ENCODE measurements at regions not wholly inside any gene's neighbourhood (a gene's known extent, or its start where the extent isn't known, plus 50 kb on each side); places are given as distances from the start of the nearest gene placed in this dataset.
"Not testable (repeated sequence)": the region's sequence is repeated elsewhere in the genome, so short reads cannot be mapped to it uniquely, and the experiment has no call there.

DNA sequence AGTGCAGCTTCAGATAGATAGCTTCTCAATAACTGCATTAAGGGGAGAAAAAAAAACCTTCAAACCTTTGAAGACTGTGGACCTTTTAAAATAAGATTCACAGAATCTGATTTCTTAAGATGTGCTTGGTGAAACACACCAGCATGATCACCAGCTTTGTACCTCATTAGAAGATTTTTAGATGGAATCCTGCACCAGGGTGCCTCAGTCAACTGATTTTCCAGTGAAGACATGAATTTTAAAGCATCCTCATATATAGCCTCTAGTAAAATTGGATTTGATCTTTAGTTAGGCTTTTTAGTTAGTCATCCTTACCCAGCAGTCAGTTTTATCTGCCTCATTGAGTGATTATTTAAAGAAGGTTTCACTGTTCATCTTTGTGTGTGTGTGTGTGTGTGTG, 208.6 kb upstream of the DEPDC1 start:
- no peak overlapping the region for H3K4me3 ChIP-seq (ENCODE audit: low read length)
- TF ChIP-seq, protein P1, sequence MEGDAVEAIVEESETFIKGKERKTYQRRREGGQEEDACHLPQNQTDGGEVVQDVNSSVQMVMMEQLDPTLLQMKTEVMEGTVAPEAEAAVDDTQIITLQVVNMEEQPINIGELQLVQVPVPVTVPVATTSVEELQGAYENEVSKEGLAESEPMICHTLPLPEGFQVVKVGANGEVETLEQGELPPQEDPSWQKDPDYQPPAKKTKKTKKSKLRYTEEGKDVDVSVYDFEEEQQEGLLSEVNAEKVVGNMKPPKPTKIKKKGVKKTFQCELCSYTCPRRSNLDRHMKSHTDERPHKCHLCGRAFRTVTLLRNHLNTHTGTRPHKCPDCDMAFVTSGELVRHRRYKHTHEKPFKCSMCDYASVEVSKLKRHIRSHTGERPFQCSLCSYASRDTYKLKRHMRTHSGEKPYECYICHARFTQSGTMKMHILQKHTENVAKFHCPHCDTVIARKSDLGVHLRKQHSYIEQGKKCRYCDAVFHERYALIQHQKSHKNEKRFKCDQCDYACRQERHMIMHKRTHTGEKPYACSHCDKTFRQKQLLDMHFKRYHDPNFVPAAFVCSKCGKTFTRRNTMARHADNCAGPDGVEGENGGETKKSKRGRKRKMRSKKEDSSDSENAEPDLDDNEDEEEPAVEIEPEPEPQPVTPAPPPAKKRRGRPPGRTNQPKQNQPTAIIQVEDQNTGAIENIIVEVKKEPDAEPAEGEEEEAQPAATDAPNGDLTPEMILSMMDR (conservative IDR thresholded peaks at IDR 0.05; ENCODE audit: low read depth, low read length), result no peak
- no peak for DNase-seq (ENCODE audit: low read depth)

DNA sequence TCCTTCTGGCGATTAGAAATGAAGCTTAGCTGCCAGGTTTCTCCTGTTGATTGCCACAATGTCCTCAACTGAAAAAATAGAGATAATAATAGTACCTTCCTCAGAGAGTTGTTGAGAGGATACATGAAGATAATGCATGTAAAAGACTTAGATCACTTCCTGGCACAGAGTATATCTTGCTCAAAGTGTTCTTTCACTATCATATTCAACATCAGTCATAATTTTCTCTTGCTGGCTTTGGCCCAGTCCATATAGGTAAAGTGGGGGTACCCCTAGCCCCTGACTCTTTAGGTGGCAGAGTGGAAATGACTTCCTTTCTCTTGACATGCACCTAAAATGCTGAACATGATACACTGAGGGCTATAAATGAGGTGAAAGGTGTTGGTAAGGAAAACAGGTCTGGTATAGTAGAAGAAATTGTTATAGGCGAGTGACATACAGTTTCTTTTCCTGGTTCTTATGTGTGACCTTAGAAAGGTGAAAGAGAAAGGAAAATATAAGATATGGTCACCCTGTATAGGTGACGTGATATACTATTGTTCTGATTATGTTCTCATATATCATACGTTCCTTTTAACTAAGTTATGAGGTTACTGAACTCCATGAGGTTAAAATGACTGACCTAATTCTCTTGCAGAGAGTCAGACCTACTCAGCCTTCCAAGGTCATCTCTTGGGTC, 209.9 kb upstream of the DEPDC1 start:
- H3K4me3 ChIP-seq (ENCODE audit: low read length), result no peak overlapping the region
- DNase-seq (ENCODE audit: low read depth), result no peak
- TF ChIP-seq, protein P1 (conservative IDR thresholded peaks at IDR 0.05; ENCODE audit: low read depth, low read length), result no peak

DNA sequence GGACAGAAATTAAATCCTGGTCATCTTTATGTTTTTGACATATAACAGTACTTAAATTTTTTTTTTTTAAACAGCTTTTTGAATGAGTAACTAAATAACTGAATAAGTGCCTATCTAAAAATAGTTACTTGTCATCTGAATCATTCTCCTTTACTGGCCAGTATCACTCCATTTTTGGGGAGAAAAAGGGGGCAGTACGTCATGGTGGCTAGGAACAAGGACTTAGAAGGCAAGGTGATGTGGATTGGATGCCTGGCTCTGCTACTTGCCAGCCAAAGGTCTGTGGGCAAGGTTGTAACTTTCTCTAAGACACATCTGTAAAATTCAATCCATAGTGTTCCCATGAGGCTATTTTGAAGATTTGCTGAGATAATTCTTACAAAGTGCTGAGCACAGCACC, 220.4 kb upstream of the DEPDC1 start:
- TF ChIP-seq, protein P1 (conservative IDR thresholded peaks at IDR 0.05; ENCODE audit: low read depth, low read length), result no peak
- H3K4me3 ChIP-seq (ENCODE audit: low read length), result no peak overlapping the region
- DNase-seq (ENCODE audit: low read depth), result no peak

DNA sequence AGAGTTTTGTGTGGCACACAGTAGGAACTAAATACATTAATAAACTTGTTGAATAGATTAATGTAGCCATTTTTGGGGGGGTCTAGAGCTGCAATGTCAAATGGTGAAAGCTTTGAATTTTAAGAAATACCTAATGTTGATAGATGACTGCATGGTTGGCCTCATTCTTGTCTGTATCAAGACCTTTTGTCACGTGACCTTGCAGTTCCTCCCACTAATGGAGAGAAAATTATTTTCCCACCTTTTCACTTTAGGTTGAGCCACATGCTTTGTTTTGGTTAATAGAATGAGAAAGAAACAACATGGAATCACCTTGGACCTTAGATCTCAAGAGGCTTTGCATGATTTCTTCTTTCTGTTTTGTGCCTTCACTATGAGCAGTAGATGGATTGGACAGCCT, 223.6 kb upstream of the DEPDC1 start:
- no peak overlapping the region for H3K4me3 ChIP-seq (ENCODE audit: low read length)
- TF ChIP-seq, protein P1 (conservative IDR thresholded peaks at IDR 0.05; ENCODE audit: low read depth, low read length), result no peak
- DNase-seq (ENCODE audit: low read depth), result no peak

DNA sequence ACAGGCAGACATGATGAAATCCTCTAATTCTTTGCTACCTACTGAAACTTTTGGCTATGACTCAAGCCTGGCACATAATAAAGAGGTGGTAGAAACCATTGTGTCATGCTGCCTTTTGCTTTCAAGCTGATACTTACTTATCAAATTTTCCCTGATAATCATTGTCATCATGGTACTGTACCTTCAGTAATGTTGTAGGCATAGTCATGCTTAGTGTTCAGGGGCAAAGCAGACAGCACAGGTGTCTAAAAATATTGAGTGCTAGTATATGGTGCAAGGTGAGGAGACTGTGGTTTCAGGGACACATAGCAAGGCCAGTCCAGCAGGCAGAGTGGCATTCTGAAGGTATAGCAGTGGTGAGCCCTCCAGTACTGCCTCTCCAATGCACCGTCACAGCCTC, 226.9 kb upstream of the DEPDC1 start:
- no peak overlapping the region for H3K4me3 ChIP-seq (ENCODE audit: low read length)
- no peak for DNase-seq (ENCODE audit: low read depth)
- TF ChIP-seq, protein P1 (conservative IDR thresholded peaks at IDR 0.05; ENCODE audit: low read depth, low read length), result no peak

DNA sequence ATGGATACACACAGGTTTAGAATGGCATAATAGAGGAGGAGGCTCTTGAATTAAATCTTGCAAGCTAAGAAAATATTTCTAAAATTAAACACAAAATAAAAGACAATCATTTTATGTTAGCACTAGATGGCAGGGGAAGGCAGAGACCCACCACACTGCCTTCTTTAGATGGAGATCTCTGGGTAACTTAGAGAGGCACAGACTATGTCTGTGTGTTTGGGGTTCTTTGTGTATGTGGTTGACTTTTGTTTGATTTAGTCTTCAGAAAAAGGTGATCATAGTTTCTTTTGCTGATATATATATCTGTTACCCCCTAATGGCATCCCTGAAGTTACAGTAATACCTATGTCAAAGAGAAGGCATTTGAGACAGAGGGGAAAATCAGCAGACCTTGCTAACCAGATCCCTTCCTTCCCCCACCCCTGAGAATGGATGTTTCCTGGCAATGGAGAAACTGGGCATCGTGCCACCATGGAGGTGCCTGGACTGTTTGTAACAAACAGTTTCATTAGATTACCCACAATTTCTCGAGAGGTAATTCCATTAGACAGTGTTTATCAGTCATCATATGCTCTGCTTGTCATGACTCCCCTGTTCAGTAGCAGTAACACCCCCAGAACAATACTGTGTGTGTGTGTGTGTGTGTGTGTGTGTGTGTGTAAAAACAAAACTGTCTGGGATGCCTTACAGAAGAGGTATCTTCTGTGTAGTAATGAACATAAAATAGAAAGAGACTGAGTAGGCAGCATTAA, 228.3 kb upstream of the DEPDC1 start:
- peak; percentile 56 for DNase-seq (ENCODE audit: low read depth)
- TF ChIP-seq, protein P1 (conservative IDR thresholded peaks at IDR 0.05; ENCODE audit: low read depth, low read length), result no peak
- H3K4me3 ChIP-seq (ENCODE audit: low read length), result no peak overlapping the region

DNA sequence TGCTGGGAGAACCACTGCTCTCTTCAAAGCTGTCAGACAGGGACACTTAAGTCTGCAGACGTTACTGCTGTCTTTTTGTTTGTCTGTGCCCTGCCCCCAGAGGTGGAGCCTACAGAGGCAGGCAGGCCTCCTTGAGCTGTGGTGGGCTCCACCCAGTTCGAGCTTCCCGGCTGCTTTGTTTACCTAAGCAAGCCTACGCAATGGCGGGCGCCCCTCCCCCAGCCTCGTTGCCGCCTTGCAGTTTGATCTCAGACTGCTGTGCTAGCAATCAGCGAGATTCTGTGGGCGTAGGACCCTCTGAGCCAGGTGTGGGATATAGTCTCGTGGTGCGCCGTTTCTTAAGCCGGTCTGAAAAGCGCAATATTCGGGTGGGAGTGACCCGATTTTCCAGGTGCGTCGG, 242.6 kb upstream of the DEPDC1 start:
- H3K4me3 ChIP-seq (ENCODE audit: low read length); DNase-seq (ENCODE audit: low read depth): not testable (repeated sequence)

All from retinal pigment epithelial cell (primary cell).